PC-3 (cell line): ENCODE measurements at regions not wholly inside any gene's neighbourhood (a gene's known extent, or its start where the extent isn't known, plus 50 kb on each side); places are given as distances from the start of the nearest gene placed in this dataset.

Source experiments
- CTCF ChIP-seq: fragments of 300-600 bp; sonication (generic); conservative IDR thresholded peaks from 2 replicates; pipeline ENCODE4 v1.5.1; 2017; ENCODE audit warnings: antibody characterized with exemption, low read depth, mild to moderate bottlenecking, low read length
- EZH2 ChIP-seq: fragments of 300-600 bp; sonication (generic); IDR thresholded peaks from one replicate; pipeline ENCODE4 v1.6.1; 2017; ENCODE audit warnings: antibody characterized with exemption, mild to moderate bottlenecking, low read length; ENCODE audit not compliant: unreplicated experiment
- EZH2phosphoT487 ChIP-seq: fragments of 300-600 bp; sonication (generic); IDR thresholded peaks from 2 replicates; pipeline ENCODE4 v1.6.1; 2018; ENCODE audit warnings: mild to moderate bottlenecking, antibody characterized with exemption, low read length, borderline replicate concordance

GRCh38 chrX:63013549-63013948 is 337.6 kb downstream of the SPIN4 start:
- TF ChIP-seq EZH2phosphoT487 (no peak), CTCF (no peak), EZH2 (no peak)
